NB4 (cell line): ENCODE measurements at regions not wholly inside any gene's neighbourhood (a gene's known extent, or its start where the extent isn't known, plus 50 kb on each side); places are given as distances from the start of the nearest gene placed in this dataset.
"Not testable (repeated sequence)": the region's sequence is repeated elsewhere in the genome, so short reads cannot be mapped to it uniquely, and the experiment has no call there.

Experiments used
- DNase-seq: peaks from one replicate; pipeline ENCODE4 v3.0.0; 2010; ENCODE audit warnings: low read depth
- H3K4me3 ChIP-seq: one replicate; pipeline ENCODE4 v1.5.1; 2011; ENCODE audit warnings: mild to moderate bottlenecking, low read depth, low read length, moderate library complexity
- CTCF ChIP-seq: IDR thresholded peaks from one replicate; pipeline ENCODE4 v1.5.1; 2012; ENCODE audit warnings: low read depth, low read length
- MAX ChIP-seq: IDR thresholded peaks from 2 replicates; pipeline ENCODE4 v1.6.1; 2011; ENCODE audit warnings: low read depth, low read length
- MYC ChIP-seq: IDR thresholded peaks from 2 replicates; pipeline ENCODE4 v1.6.1; 2011; ENCODE audit warnings: low read depth, low read length
- POLR2A ChIP-seq: IDR thresholded peaks from 2 replicates; pipeline ENCODE4 v1.6.1; 2011; ENCODE audit warnings: mild to moderate bottlenecking; ENCODE audit not compliant: insufficient read length; ENCODE audit errors: extremely low read depth

GRCh38 chr2:83997889-83998288, 461.2 kb downstream of the SUCLG1 start:
- H3K4me3 ChIP-seq, result no peak overlapping the region
- TF ChIP-seq CTCF (no peak), POLR2A (no peak), MYC (no peak), MAX (no peak)
- no peak for DNase-seq

DNA sequence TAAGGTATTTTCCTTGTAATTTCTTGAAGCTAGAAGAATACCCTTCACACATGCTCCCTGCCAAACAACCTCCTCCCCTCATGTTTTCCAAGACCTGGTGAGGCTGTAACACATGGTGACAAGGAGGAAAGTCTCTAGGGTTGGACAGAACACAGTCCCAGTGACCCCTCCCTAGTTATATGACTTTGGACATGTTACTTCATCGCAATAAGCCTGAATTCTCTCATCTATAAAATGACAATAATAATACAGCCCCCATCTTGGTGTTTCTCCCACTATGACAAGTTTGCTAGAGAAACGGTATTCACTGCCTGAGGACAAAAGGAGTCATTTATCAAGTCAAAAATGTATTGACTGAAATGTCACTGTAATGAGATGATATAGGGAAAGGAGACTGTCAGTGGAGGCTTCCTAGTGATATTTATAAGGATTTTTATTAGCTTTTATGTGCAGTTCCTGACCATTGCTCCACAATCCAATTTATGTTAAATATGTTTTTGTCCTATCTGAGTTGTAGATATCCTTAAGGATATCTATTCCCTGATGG, 464.4 kb downstream of the SUCLG1 start:
- no peak for TF ChIP-seq MYC
- no peak for TF ChIP-seq POLR2A
- no peak overlapping the region for H3K4me3 ChIP-seq
- DNase-seq, result no peak

DNA sequence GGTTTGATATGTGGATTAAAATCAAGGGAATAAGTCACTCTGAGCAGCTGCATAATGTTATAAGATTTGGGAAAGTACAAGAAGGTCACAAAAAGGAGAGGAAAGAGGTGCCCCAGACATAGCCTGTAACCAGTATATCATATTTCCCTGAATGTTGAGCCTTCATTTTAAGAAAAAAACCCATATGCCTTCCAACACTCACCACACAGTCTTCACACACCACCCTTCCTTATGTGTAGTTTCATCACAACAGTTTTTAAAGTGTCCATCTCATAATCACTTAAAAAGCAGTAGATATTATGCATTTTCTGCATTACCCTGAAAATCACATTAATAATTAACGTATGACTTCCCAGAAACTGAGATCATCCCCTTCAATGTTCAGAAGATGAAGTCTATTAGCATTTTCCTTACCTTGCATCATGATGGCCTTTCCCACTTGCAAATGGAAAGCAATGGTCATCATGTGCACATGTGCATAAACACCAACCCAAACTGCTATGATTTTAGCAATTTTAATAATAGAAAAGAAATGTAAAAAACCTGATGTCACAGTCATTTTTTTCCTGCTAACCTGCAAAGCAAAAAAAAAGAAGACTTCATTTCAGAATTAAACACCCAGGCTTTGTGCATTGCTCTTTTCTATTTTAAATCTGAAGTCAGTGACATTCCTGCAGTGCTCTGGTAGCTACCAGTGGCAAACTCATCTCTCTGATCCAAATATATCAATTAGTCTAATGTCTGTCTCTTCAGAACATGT, 465.0 kb downstream of the SUCLG1 start:
- no peak overlapping the region for H3K4me3 ChIP-seq
- DNase-seq, result no peak
- TF ChIP-seq POLR2A (no peak), MYC (no peak), CTCF (no peak)

DNA sequence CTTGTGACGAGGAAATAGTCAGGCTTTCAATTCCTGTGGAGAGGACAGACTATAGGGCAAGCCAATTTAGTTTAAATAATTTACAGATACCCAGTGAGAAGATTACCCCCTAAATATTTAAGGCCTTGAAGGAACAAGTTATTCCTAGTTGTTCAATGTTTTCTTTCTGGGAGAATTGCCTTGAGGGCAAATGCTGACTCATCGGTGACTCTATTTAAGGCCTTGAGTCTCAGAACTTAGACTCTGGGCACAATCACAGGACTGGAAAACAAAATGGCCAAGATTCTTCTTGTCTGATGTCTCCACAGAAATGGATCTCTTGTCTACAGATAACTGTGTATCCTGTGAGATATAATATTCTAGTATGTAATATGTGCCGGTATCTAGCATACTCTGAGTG, 467.1 kb downstream of the SUCLG1 start:
- no peak for DNase-seq
- H3K4me3 ChIP-seq, result no peak overlapping the region
- no peak for TF ChIP-seq POLR2A
- TF ChIP-seq CTCF, result no peak
- TF ChIP-seq MAX, result no peak

GRCh38 chr2:83990636-83991035, 468.4 kb downstream of the SUCLG1 start:
- no peak overlapping the region for H3K4me3 ChIP-seq
- DNase-seq, result no peak
- TF ChIP-seq MYC (no peak), POLR2A (no peak), MAX (no peak), CTCF (no peak)

- H3K4me3 ChIP-seq, DNase-seq: not testable (repeated sequence)
These were observed 482.5 kb downstream of the SUCLG1 start for GRCh38 chr2:83976628-83977027.

DNA sequence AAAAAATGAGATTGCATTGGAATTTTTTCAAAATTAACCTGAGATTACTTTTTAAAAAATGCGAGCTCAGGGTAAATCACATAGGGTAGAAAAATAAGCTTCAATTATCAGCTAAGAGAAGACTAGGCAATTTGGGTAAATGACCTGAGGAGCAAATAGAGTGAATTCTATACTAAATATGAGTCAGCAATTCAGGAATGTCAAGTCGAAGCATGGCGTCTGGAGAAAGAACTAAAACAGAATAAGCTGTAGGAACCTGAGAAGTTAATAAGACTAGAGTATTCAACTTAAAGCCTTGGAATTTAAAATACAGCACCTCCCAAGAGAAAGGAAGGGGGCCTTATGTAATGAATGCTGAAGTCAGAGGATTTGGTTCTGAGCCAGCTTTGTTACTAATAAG, 487.0 kb downstream of the SUCLG1 start:
- no peak for TF ChIP-seq POLR2A
- no peak for TF ChIP-seq MYC
- no peak for TF ChIP-seq CTCF
- no peak for TF ChIP-seq MAX
- DNase-seq, result no peak
- no peak overlapping the region for H3K4me3 ChIP-seq
